Liver (tissue), 8 donors: ENCODE measurements at regions not wholly inside any gene's neighbourhood (a gene's known extent, or its start where the extent isn't known, plus 50 kb on each side); places are given as distances from the start of the nearest gene placed in this dataset.

Experiments used
- DNase-seq: peaks from one replicate; pipeline ENCODE4 v3.0.0-alpha.2; 2017; ENCODE audit warnings: low spot score
- H3K27ac ChIP-seq, 2 donors: one replicate each; pipeline ENCODE4 v1.7.0; 2013; ENCODE audit warnings: inconsistent platforms in 2 of 2, low read length in 2 of 2, control low read depth in 1 of 2, low read depth in 1 of 2, mild to moderate bottlenecking in 1 of 2
- H3K27me3 ChIP-seq, 4 donors: one replicate each; pipeline versions ENCODE4 v1.6.1 to v1.7.0; 2013; ENCODE audit warnings: low read length in 3 of 4, inconsistent platforms in 1 of 4, mild to moderate bottlenecking in 1 of 4, moderate library complexity in 1 of 4; ENCODE audit not compliant: control insufficient read depth in 4 of 4, insufficient read depth in 4 of 4
- H3K36me3 ChIP-seq, 4 donors: one replicate each; pipeline versions ENCODE4 v1.6.1 to v1.7.0; 2013; ENCODE audit warnings: low read length in 3 of 4, mild to moderate bottlenecking in 3 of 4, low read depth in 1 of 4, moderate library complexity in 1 of 4; ENCODE audit not compliant: control insufficient read depth in 4 of 4, insufficient read depth in 3 of 4
- H3K4me1 ChIP-seq, 4 donors: one replicate each; pipeline versions ENCODE4 v1.6.1 to v1.7.0; 2013; ENCODE audit warnings: low read length in 3 of 4, mild to moderate bottlenecking in 3 of 4, moderate library complexity in 1 of 4; ENCODE audit not compliant: control insufficient read depth in 4 of 4, insufficient read depth in 4 of 4
- H3K4me3 ChIP-seq, 3 donors: one replicate each; pipeline versions ENCODE4 v1.6.1 to v1.7.0; 2013; ENCODE audit warnings: low read length in 3 of 3, control low read depth in 1 of 3, low read depth in 1 of 3, mild to moderate bottlenecking in 1 of 3
- H3K9ac ChIP-seq, 2 donors: one replicate each; pipeline ENCODE4 v1.7.0; 2013; ENCODE audit warnings: low read length in 2 of 2, mild to moderate bottlenecking in 2 of 2, moderate library complexity in 2 of 2, control low read depth in 1 of 2, low read depth in 1 of 2
- H3K9me3 ChIP-seq, 4 donors: one replicate each; pipeline versions ENCODE4 v1.6.1 to v1.7.0; 2013; ENCODE audit warnings: low read length in 3 of 4; ENCODE audit not compliant: control insufficient read depth in 4 of 4
- ATF3 ChIP-seq: IDR thresholded peaks from 2 replicates; pipeline ENCODE4 v1.6.1; 2016; ENCODE audit warnings: antibody characterized with exemption
- CTCF ChIP-seq: fragments of 150-350 bp; IDR thresholded peaks from 2 replicates; pipeline ENCODE4 v1.5.1; 2017; ENCODE audit warnings: improper control_type of control experiment, low read depth, low read length; ENCODE audit not compliant: missing input control
- EGR1 ChIP-seq, 2 donors: IDR thresholded peaks; 2 replicates each; pipeline ENCODE4 v1.6.1; 2016 to 2018; ENCODE audit warnings: antibody characterized with exemption in 2 of 2, low read depth in 2 of 2
- FOXA1 ChIP-seq: IDR thresholded peaks from 2 replicates; pipeline ENCODE4 v1.6.1; 2016; ENCODE audit warnings: antibody characterized with exemption
- FOXA2 ChIP-seq: IDR thresholded peaks from 2 replicates; pipeline ENCODE4 v1.6.1; 2016; ENCODE audit warnings: antibody characterized with exemption
- GABPA ChIP-seq, 2 donors: IDR thresholded peaks in 1 of 2; conservative IDR thresholded peaks in 1 of 2; 2 replicates each; pipeline ENCODE4 v1.6.1; 2016; ENCODE audit warnings: antibody characterized with exemption in 2 of 2, mild to moderate bottlenecking in 1 of 2, moderate library complexity in 1 of 2
- HNF4A ChIP-seq, 2 donors: conservative IDR thresholded peaks; 2 replicates each; pipeline ENCODE4 v1.6.1; 2016; ENCODE audit warnings: antibody characterized with exemption in 2 of 2, mild to moderate bottlenecking in 2 of 2
- HNF4G ChIP-seq: IDR thresholded peaks from 2 replicates; pipeline ENCODE4 v1.6.1; 2016; ENCODE audit warnings: antibody characterized with exemption
- JUND ChIP-seq, 2 donors: IDR thresholded peaks; 2 replicates each; pipeline ENCODE4 v1.6.1; 2016; ENCODE audit warnings: antibody characterized with exemption in 2 of 2
- NR2F2 ChIP-seq: IDR thresholded peaks from 2 replicates; pipeline ENCODE4 v1.6.1; 2016; ENCODE audit warnings: antibody characterized with exemption
- RAD21 ChIP-seq, 2 donors: IDR thresholded peaks; 2 replicates each; pipeline ENCODE4 v1.6.1; 2016; ENCODE audit warnings: antibody characterized with exemption in 2 of 2, mild to moderate bottlenecking in 2 of 2
- REST ChIP-seq: IDR thresholded peaks from 2 replicates; pipeline ENCODE4 v1.6.1; 2016; ENCODE audit warnings: antibody characterized with exemption, mild to moderate bottlenecking
- RXRA ChIP-seq, 2 donors: IDR thresholded peaks; 2 replicates each; pipeline ENCODE4 v1.6.1; 2017 to 2018; ENCODE audit warnings: antibody characterized with exemption in 2 of 2, mild to moderate bottlenecking in 1 of 2
- SP1 ChIP-seq: IDR thresholded peaks from 2 replicates; pipeline ENCODE4 v1.6.1; 2018; ENCODE audit warnings: antibody characterized with exemption, mild to moderate bottlenecking
- TAF1 ChIP-seq: conservative IDR thresholded peaks from 2 replicates; pipeline ENCODE4 v1.6.1; 2016; ENCODE audit warnings: antibody characterized with exemption, mild to moderate bottlenecking
- YY1 ChIP-seq: IDR thresholded peaks from 2 replicates; pipeline ENCODE4 v1.6.1; 2016; ENCODE audit warnings: antibody characterized with exemption, mild to moderate bottlenecking
- ZBTB33 ChIP-seq: IDR thresholded peaks from 2 replicates; pipeline ENCODE4 v1.6.1; 2016; ENCODE audit warnings: antibody characterized with exemption
- WGBS: extraction: QIAGEN DNeasy Blood & Tissue Kit; methylation state at CpG from one replicate; pipeline ENCODE4 v1.1.7; 2013; 5-methylcytosine and 5-hydroxymethylcytosine counted together
- TF ChIP-seq, protein P1 (sequence below): IDR thresholded peaks from 2 replicates; pipeline ENCODE4 v1.6.1; 2016; ENCODE audit warnings: antibody characterized with exemption
- donor health status: healthy.
- donor health status: healthy.
- donor health status: healthy.
- donor health status: healthy.
- donor health status: healthy.

DNA sequence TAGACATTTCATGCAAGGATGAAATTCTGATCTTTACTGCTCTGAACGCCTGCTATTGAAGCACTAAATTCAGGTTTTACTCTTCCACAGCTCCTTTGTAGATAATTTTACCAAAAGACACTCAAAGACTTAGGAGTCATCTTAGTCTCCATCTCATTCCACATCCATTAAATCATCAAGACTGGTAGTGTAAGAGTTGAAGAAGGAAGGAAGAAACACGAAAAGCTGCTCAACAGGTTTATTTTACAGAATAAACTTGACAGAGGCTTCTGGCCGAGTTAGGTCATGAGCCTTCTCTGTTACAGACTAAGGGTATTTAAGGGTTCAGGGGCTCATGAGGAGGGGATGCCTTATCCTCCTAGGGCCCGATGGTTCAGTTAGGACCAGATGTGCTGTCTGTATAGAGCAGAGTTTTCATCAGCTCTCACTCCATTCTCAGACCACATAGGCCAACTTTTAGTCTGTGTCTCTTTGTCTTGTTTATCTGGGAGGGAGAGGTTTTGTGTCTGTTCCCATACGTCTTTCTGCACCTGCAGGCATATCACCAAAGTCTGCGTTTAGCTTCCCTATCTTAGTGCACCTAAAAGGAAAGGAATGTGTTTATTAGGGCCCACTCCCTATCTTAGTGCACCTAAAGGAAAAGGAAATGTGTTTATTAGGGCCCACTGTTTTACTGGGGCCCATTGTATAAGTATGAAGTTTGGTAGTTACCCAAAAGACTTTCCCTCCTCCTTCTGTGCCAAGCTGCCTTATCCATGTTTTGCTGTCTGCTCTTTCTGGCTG is 57.4 kb upstream of the RGS18 start:
- Histone ChIP-seq H3K4me3 (no peak overlapping the region), H3K9ac (no peak overlapping the region), H3K27ac (no peak overlapping the region), H3K36me3 (no peaks in the 10 kb centered on the region), H3K9me3 (no peaks in the 10 kb centered on the region), H3K27me3 (no peaks in the 10 kb centered on the region), H3K4me1 (no peaks in the 10 kb centered on the region)
- TF ChIP-seq RXRA (IDR thresholded peaks at IDR 0.05) (no peak), HNF4G (no peak), FOXA2 (no peak), TAF1 (no peak), CTCF (no peak), SP1 (no peak), ATF3 (no peak), ZBTB33 (no peak), REST (no peak), RAD21 (IDR thresholded peaks at IDR 0.05) (no peak), GABPA (IDR thresholded peaks at IDR 0.05 in 1 of 2, conservative IDR thresholded peaks at IDR 0.05 in 1 of 2) (no peak), EGR1 (IDR thresholded peaks at IDR 0.05; ENCODE audit: low read depth in 2 of 2) (no peak), JUND (IDR thresholded peaks at IDR 0.05) (no peak), YY1 (no peak), HNF4A (conservative IDR thresholded peaks at IDR 0.05) (no peak), FOXA1 (no peak), NR2F2 (no peak)
- TF ChIP-seq, protein P1, sequence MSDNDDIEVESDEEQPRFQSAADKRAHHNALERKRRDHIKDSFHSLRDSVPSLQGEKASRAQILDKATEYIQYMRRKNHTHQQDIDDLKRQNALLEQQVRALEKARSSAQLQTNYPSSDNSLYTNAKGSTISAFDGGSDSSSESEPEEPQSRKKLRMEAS = no peak
- 61% methylated on average over 6 of the region's 6 CpGs for WGBS
- no peak for DNase-seq
